SK-N-SH treated with all-trans-retinoic acid at 6 μM for 48 hours (cell line): ENCODE measurements at regions not wholly inside any gene's neighbourhood (a gene's known extent, or its start where the extent isn't known, plus 50 kb on each side); places are given as distances from the start of the nearest gene placed in this dataset.

Experiments used
- CREB5 ChIP-seq: fragments of 250-450 bp; sonication (Bioruptor Pico); IDR thresholded peaks from 2 replicates; pipeline ENCODE4 v1.5.1; 2020; ENCODE audit warnings: low read depth, mild to moderate bottlenecking, moderate library complexity
- ESRRG ChIP-seq: fragments of 250-450 bp; sonication (Bioruptor Pico); IDR thresholded peaks from 2 replicates; pipeline ENCODE4 v1.6.1; 2021; ENCODE audit warnings: mild to moderate bottlenecking
- OSR1 ChIP-seq: fragments of 250-450 bp; sonication (Bioruptor Pico); IDR thresholded peaks from 2 replicates; pipeline ENCODE4 v1.8.0; 2022; ENCODE audit warnings: moderate library complexity, mild to moderate bottlenecking, inconsistent platforms
- PATZ1 ChIP-seq: fragments of 250-450 bp; sonication (Bioruptor Pico); IDR thresholded peaks from 2 replicates; pipeline ENCODE4 v1.8.0; 2020; ENCODE audit warnings: mild to moderate bottlenecking, moderate library complexity, borderline replicate concordance
- POU6F1 ChIP-seq: fragments of 250-450 bp; sonication (Bioruptor Pico); IDR thresholded peaks from 2 replicates; pipeline ENCODE4 v1.8.0; 2021; ENCODE audit warnings: low read depth, mild to moderate bottlenecking, moderate library complexity, borderline replicate concordance
- RARB ChIP-seq: fragments of 250-450 bp; sonication (Bioruptor Pico); IDR thresholded peaks from 2 replicates; pipeline ENCODE4 v1.8.0; 2021; ENCODE audit warnings: mild to moderate bottlenecking, moderate library complexity
- SNAI2 ChIP-seq: fragments of 250-450 bp; sonication (Bioruptor Pico); IDR thresholded peaks from 2 replicates; pipeline ENCODE4 v1.5.0; 2020; ENCODE audit warnings: mild to moderate bottlenecking, moderate library complexity
- TCF4 ChIP-seq: fragments of 250-450 bp; sonication (Bioruptor Pico); IDR thresholded peaks from 2 replicates; pipeline ENCODE4 v1.8.0; 2021; ENCODE audit warnings: mild to moderate bottlenecking, moderate library complexity, borderline replicate concordance
- TOX ChIP-seq: fragments of 250-450 bp; sonication (Bioruptor Pico); IDR thresholded peaks from 2 replicates; pipeline ENCODE4 v1.8.0; 2021; ENCODE audit warnings: mild to moderate bottlenecking, moderate library complexity, borderline replicate concordance
- ZC3H10 ChIP-seq: fragments of 250-450 bp; sonication (Bioruptor Pico); IDR thresholded peaks from 2 replicates; pipeline ENCODE4 v1.5.1; 2021; ENCODE audit warnings: mild to moderate bottlenecking, moderate library complexity
- ZFP3 ChIP-seq: fragments of 250-450 bp; sonication (Bioruptor Pico); IDR thresholded peaks from 2 replicates; pipeline ENCODE4 v1.5.0; 2020; ENCODE audit warnings: mild to moderate bottlenecking, moderate library complexity
- ZFP30 ChIP-seq: fragments of 450-650 bp; formaldehyde crosslinking; IDR thresholded peaks from 2 replicates; pipeline ENCODE4 v1.5.0; 2022; ENCODE audit warnings: mild to moderate bottlenecking, moderate library complexity

- no peak for TF ChIP-seq TCF4 (CRISPR knock-in tag)
- TF ChIP-seq RARB (CRISPR knock-in tag) = no peak
- no peak for TF ChIP-seq POU6F1 (CRISPR knock-in tag)
- no peak for TF ChIP-seq SNAI2 (CRISPR knock-in tag)
- TF ChIP-seq ZFP30 (CRISPR knock-in tag) = no peak
- TF ChIP-seq ESRRG (CRISPR knock-in tag) = no peak
- TF ChIP-seq ZC3H10 = no peak
- TF ChIP-seq TOX (CRISPR knock-in tag) = no peak
- no peak for TF ChIP-seq PATZ1
- TF ChIP-seq CREB5 (CRISPR knock-in tag) = no peak
- no peak for TF ChIP-seq OSR1 (CRISPR knock-in tag)
- TF ChIP-seq ZFP3 (CRISPR knock-in tag) = no peak
Observed at GRCh38 chr9:1298046-1298445, 247.9 kb downstream of the DMRT2 start.
